Left lung (tissue), 4 donors: ENCODE measurements at regions not wholly inside any gene's neighbourhood (a gene's known extent, or its start where the extent isn't known, plus 50 kb on each side); places are given as distances from the start of the nearest gene placed in this dataset.

Source experiments
- ATAC-seq: fragments of 200-7000 bp; cut with Tn5 transposase; one replicate; pipeline ENCODE4 v1.9.1; 2020; ENCODE audit warnings: moderate library complexity
- DNase-seq, 4 donors: peaks; one replicate each; pipeline ENCODE4 v3.0.0-alpha.2; 2013 to 2020
- H3K27ac ChIP-seq, 2 donors: fragments of 200-600 bp; sonication (generic) in 1 of 2; one replicate each; pipeline versions ENCODE4 v1.5.0 to v1.8.0; 2020 to 2021
- H3K27me3 ChIP-seq, 2 donors: fragments of 200-600 bp; sonication (generic) in 1 of 2; one replicate each; pipeline versions ENCODE4 v1.5.0 to v1.8.0; 2020 to 2021
- H3K36me3 ChIP-seq, 2 donors: fragments of 200-600 bp; sonication (generic) in 1 of 2; one replicate each; pipeline versions ENCODE4 v1.5.0 to v1.8.0; 2020 to 2021
- H3K4me1 ChIP-seq, 2 donors: fragments of 200-600 bp; one replicate each; pipeline ENCODE4 v1.8.0; 2021
- H3K4me3 ChIP-seq, 2 donors: fragments of 200-600 bp; sonication (generic) in 1 of 2; one replicate each; pipeline versions ENCODE4 v1.5.0 to v1.8.0; 2020 to 2021; ENCODE audit warnings: mild to moderate bottlenecking in 1 of 2
- H3K9me3 ChIP-seq, 2 donors: fragments of 200-600 bp; sonication (generic) in 1 of 2; one replicate each; pipeline versions ENCODE4 v1.5.0 to v1.8.0; 2020 to 2021
- CTCF ChIP-seq, 2 donors: fragments of 200-600 bp; sonication (generic) in 1 of 2; IDR thresholded peaks; one replicate each; pipeline versions ENCODE4 v1.5.0 to v1.8.0; 2021; ENCODE audit warnings: antibody characterized with exemption in 2 of 2
- intact Hi-C, 2 donors: fragments of 100-400 bp; cut with DNase I; formaldehyde crosslinking; loops; one replicate each; pipeline versions ENCODE4 v1.11.2 to v1.14.2; 2022
- donor health status: DM: no; HTN: yes; CAD: no.
- donor health status: DM: no; HTN: no; CAD: no.

GRCh38 chr11:43243927-43244326 is 67.9 kb upstream of the API5 start:
- Histone ChIP-seq H3K27ac (no peak overlapping the region), H3K4me3 (no peak overlapping the region), H3K4me1 (no peaks in the 10 kb centered on the region), H3K36me3 (no peaks in the 10 kb centered on the region), H3K9me3 (no peaks in the 10 kb centered on the region), H3K27me3 (peaks cover 0 to 3% of the 10 kb centered on the region in 2 donors)
- TF ChIP-seq CTCF (IDR thresholded peaks at IDR 0.05), result no peak
- no peak for ATAC-seq
- no peak for DNase-seq
- intact Hi-C loops, result no loop called here

- ATAC-seq (no peak), DNase-seq (peak in 1 of 4 donors; percentile 73)
- intact Hi-C loops, result no loop called here
- TF ChIP-seq CTCF (IDR thresholded peaks at IDR 0.05), result no peak
- Histone ChIP-seq H3K4me1 (no peaks in the 10 kb centered on the region), H3K27me3 (peaks cover 0 to 3% of the 10 kb centered on the region in 2 donors), H3K27ac (no peak overlapping the region), H3K36me3 (no peaks in the 10 kb centered on the region), H3K9me3 (no peaks in the 10 kb centered on the region), H3K4me3 (no peak overlapping the region)
Observed at GRCh38 chr11:43245466-43245865, 66.3 kb upstream of the API5 start.

GRCh38 chr11:43250309-43250708 is 61.5 kb upstream of the API5 start:
- no peak for ATAC-seq
- H3K36me3 ChIP-seq, result no peaks in the 10 kb centered on the region

GRCh38 chr11:43261775-43262174 is 50.0 kb upstream of the API5 start:
- Histone ChIP-seq H3K4me3 (no peak overlapping the region), H3K27me3 (no peaks in the 10 kb centered on the region), H3K27ac (no peak overlapping the region), H3K4me1 (no peaks in the 10 kb centered on the region), H3K9me3 (peaks cover 0 to 17% of the 10 kb centered on the region in 2 donors), H3K36me3 (no peaks in the 10 kb centered on the region)
- no peak for TF ChIP-seq CTCF (IDR thresholded peaks at IDR 0.05)
- DNase-seq, result no peak
- no peak for ATAC-seq
- intact Hi-C loops, result no loop called here

More at GRCh38 chr11:43250309-43250708, 61.5 kb upstream of the API5 start:
- H3K4me1 ChIP-seq, result no peaks in the 10 kb centered on the region
- H3K9me3 ChIP-seq, result no peaks in the 10 kb centered on the region
- H3K27ac ChIP-seq, result no peak overlapping the region
- intact Hi-C loops, result no loop called here
- no peak for TF ChIP-seq CTCF (IDR thresholded peaks at IDR 0.05)
- H3K4me3 ChIP-seq, result no peak overlapping the region
- H3K27me3 ChIP-seq, result peaks cover 0 to 8% of the 10 kb centered on the region in 2 donors
- no peak for DNase-seq
